ENCODE measurements at regions not wholly inside any gene's neighbourhood (a gene's known extent, or its start where the extent isn't known, plus 50 kb on each side); places are given as distances from the start of the nearest gene placed in this dataset.

DNA sequence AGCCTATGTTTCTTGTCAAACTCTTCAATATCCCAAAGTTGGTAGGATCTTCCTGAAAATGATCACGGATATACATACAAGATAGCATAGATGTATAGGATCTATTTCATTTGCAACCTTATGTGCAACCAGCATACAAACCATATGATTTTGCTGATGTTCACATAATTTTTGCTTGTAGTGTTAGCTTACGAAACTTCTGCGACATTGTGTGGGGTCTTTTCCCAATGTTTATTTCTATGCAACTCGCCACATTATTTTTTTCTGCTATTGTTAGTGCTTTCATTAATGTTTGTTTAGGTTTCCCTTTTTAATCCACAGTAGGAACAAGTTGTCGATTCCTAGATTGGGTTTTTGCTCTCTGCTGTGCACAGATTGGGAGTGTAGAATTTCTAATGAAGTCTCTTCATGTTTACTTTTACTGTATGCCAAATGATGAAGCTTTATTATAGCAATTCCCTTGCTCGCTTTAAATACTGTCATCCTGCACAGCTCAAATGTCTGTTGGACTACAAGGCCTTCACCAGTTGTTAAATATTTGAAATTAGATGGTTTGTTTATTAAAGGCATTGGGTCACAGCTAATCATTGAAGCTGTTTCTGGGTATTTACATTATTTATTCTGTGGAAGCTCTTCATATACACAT, 257.6 kb upstream of the PCDH7 start:
- no peak for TF ChIP-seq CTCF (IDR thresholded peaks at IDR 0.05)
- no peak for DNase-seq (ENCODE audit: low spot score)
- no peak for ATAC-seq (ENCODE audit: low FRiP score)

- no peak for TF ChIP-seq CTCF (IDR thresholded peaks at IDR 0.05)
- ATAC-seq (ENCODE audit: low FRiP score): no peak
Measured at GRCh38 chr4:30471861-30472260, 248.3 kb upstream of the PCDH7 start.

DNA sequence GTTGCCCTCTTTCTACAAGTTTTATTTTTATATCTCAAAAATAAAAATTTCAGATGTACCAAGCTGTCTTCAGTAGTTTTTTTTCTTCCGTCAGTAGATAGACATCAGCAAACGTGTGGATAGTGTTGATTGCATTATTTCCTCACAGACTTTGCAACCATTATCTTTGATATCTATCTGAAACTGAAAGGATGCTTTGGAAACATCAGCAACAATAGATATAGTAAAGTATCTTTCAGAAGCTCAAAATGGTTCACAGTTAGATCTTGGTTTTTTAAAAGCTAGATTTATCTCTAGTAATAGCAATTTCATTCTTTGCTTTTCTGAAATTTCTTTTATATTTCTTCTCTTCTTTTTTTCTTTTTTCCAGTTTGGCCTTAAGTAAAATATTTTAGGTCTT, 246.9 kb upstream of the PCDH7 start:
- no peak for TF ChIP-seq CTCF (IDR thresholded peaks at IDR 0.05)
- no peak for DNase-seq (ENCODE audit: low spot score)
- no peak for ATAC-seq (ENCODE audit: low FRiP score)

More at GRCh38 chr4:30471861-30472260, 248.3 kb upstream of the PCDH7 start:
- no peak for DNase-seq (ENCODE audit: low spot score)

GRCh38 chr4:30495251-30495650, 224.9 kb upstream of the PCDH7 start:
- no peak for TF ChIP-seq CTCF (IDR thresholded peaks at IDR 0.05)
- ATAC-seq (ENCODE audit: low FRiP score): no peak
- no peak for DNase-seq (ENCODE audit: low spot score)

GRCh38 chr4:30495651-30496310, 224.4 kb upstream of the PCDH7 start:
- TF ChIP-seq CTCF (IDR thresholded peaks at IDR 0.05): no peak
- DNase-seq (ENCODE audit: low spot score): no peak
- ATAC-seq (ENCODE audit: low FRiP score): no peak

DNA sequence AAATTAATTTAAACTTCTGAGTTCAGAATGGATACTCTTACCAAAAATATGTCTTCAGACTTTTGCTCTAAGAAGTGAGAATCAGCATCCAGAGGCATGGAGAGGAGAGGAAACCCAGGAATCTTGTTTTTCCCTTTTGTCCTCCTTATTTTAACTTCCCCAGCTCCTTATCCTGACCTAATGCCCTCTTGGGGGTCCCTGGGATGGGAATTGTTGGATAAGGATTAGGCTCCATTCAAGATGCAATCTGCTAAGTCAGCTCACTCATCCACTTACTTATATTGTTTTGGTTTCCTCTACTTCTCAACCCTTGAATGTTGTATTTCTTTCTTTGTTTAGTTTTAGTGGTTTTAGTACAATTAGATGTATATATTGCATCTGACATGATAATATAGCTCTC, 208.4 kb upstream of the PCDH7 start:
- DNase-seq (ENCODE audit: low spot score) (no peak), ATAC-seq (ENCODE audit: low FRiP score) (no peak)
- TF ChIP-seq CTCF (IDR thresholded peaks at IDR 0.05): no peak

GRCh38 chr4:30518211-30518610, 202.0 kb upstream of the PCDH7 start:
- DNase-seq (ENCODE audit: low spot score) (no peak), ATAC-seq (ENCODE audit: low FRiP score) (no peak)
- no peak for TF ChIP-seq CTCF (IDR thresholded peaks at IDR 0.05)

All from omental fat pad (tissue), 3 donors.